ENCODE measurements at regions not wholly inside any gene's neighbourhood (a gene's known extent, or its start where the extent isn't known, plus 50 kb on each side); places are given as distances from the start of the nearest gene placed in this dataset.
"Not testable (repeated sequence)": the region's sequence is repeated elsewhere in the genome, so short reads cannot be mapped to it uniquely, and the experiment has no call there.

GRCh38 chr16:85203462-85203813 is 91.2 kb upstream of the CIBAR2 start:
- no peaks in the 10 kb centered on the region for H3K4me1 ChIP-seq (ENCODE audit: control insufficient read depth in 1 of 2, insufficient read depth in 2 of 2, low read length in 2 of 2)
- no peak overlapping the region for H3K9ac ChIP-seq (ENCODE audit: insufficient read depth, low read length, poor library complexity, severe bottlenecking)
- H3K4me3 Mint-ChIP-seq: no peak overlapping the region
- H3K9me3 ChIP-seq (replicated peaks in 1 of 2; ENCODE audit: control insufficient read depth in 1 of 2, insufficient read depth in 1 of 2, low read length in 2 of 2): peaks cover 4 to 9% of the 10 kb centered on the region in 2 donors
- no peaks in the 10 kb centered on the region for H3K36me3 ChIP-seq (replicated peaks in 1 of 2; ENCODE audit: control insufficient read depth in 1 of 2, insufficient read depth in 2 of 2, low read length in 2 of 2)
- no peaks in the 10 kb centered on the region for H4K20me1 ChIP-seq (ENCODE audit: insufficient read depth, low read length)
- no peak overlapping the region for H3K27ac Mint-ChIP-seq
- no peak overlapping the region for H2AFZ ChIP-seq (ENCODE audit: insufficient read depth, low read depth, low read length, poor library complexity, severe bottlenecking)
- DNase-seq: no peak
- H3K27me3 ChIP-seq (ENCODE audit: control insufficient read depth in 2 of 2, insufficient read depth in 2 of 2, low read length in 2 of 2): no peaks in the 10 kb centered on the region
- no peak for TF ChIP-seq CTCF (IDR thresholded peaks at IDR 0.05)
- H3K36me3 Mint-ChIP-seq: no peaks in the 10 kb centered on the region
- no peaks in the 10 kb centered on the region for H3K4me1 Mint-ChIP-seq
- peaks cover 6 to 11% (median 7%) of the 10 kb centered on the region in 3 donors for H3K27me3 Mint-ChIP-seq (ENCODE audit: low read depth in 3 of 3)
- no peak overlapping the region for H3K4me3 ChIP-seq (replicated peaks in 1 of 3; ENCODE audit: low read depth in 2 of 3, low read length in 3 of 3)
- no peak overlapping the region for H3K27ac ChIP-seq (ENCODE audit: low read depth in 1 of 2, low read length in 2 of 2)
- no peaks in the 10 kb centered on the region for H3K79me2 ChIP-seq (ENCODE audit: insufficient read depth, low read length)
- H3K9me3 Mint-ChIP-seq: peaks cover 2 to 7% (median 5%) of the 10 kb centered on the region in 7 donors
- intact Hi-C loops (cut with micrococcal nuclease): no loop called here
- no peak overlapping the region for H3K4me2 ChIP-seq (replicated peaks; ENCODE audit: extremely low read depth, low read length, poor library complexity, severe bottlenecking)
- WGBS (ENCODE audit: insufficient coverage): 96% methylated on average over 5 of the region's 5 CpGs

GRCh38 chr16:85204242-85205010 is 92.2 kb upstream of the CIBAR2 start:
- Mint-ChIP-seq H3K27me3 (ENCODE audit: low read depth in 3 of 3) (peaks cover 4 to 12% (median 7%) of the 10 kb centered on the region in 3 donors), H3K27ac (no peak overlapping the region), H3K9me3 (peaks cover 7 to 15% (median 13%) of the 10 kb centered on the region in 7 donors), H3K4me3 (no peak overlapping the region), H3K4me1 (no peaks in the 10 kb centered on the region), H3K36me3 (no peaks in the 10 kb centered on the region)
- Histone ChIP-seq H3K4me2 (replicated peaks; ENCODE audit: extremely low read depth, low read length, poor library complexity, severe bottlenecking) (no peak overlapping the region), H2AFZ (ENCODE audit: insufficient read depth, low read depth, low read length, poor library complexity, severe bottlenecking) (no peak overlapping the region), H3K36me3 (replicated peaks in 1 of 2; ENCODE audit: control insufficient read depth in 1 of 2, insufficient read depth in 2 of 2, low read length in 2 of 2) (no peaks in the 10 kb centered on the region), H3K79me2 (ENCODE audit: insufficient read depth, low read length) (no peaks in the 10 kb centered on the region), H3K9me3 (replicated peaks in 1 of 2; ENCODE audit: control insufficient read depth in 1 of 2, insufficient read depth in 1 of 2, low read length in 2 of 2) (peaks cover 10 to 19% of the 10 kb centered on the region in 2 donors), H3K27ac (ENCODE audit: low read depth in 1 of 2, low read length in 2 of 2) (no peak overlapping the region), H3K9ac (ENCODE audit: insufficient read depth, low read length, poor library complexity, severe bottlenecking) (no peak overlapping the region), H3K27me3 (ENCODE audit: control insufficient read depth in 2 of 2, insufficient read depth in 2 of 2, low read length in 2 of 2) (no peaks in the 10 kb centered on the region), H4K20me1 (ENCODE audit: insufficient read depth, low read length) (no peaks in the 10 kb centered on the region), H3K4me1 (ENCODE audit: control insufficient read depth in 1 of 2, insufficient read depth in 2 of 2, low read length in 2 of 2) (no peaks in the 10 kb centered on the region), H3K4me3 (replicated peaks in 1 of 3; ENCODE audit: low read depth in 2 of 3, low read length in 3 of 3) (no peak overlapping the region)
- TF ChIP-seq CTCF (IDR thresholded peaks at IDR 0.05): no peak
- no peak for DNase-seq
- 88% methylated on average over 4 of the region's 7 CpGs for WGBS (ENCODE audit: insufficient coverage)
- intact Hi-C loops (cut with micrococcal nuclease): no loop called here

GRCh38 chr16:85205257-85205656 is 93.0 kb upstream of the CIBAR2 start:
- H3K9ac ChIP-seq (ENCODE audit: insufficient read depth, low read length, poor library complexity, severe bottlenecking); DNase-seq; H3K4me3 Mint-ChIP-seq; H3K4me2 ChIP-seq (replicated peaks; ENCODE audit: extremely low read depth, low read length, poor library complexity, severe bottlenecking); H3K36me3 Mint-ChIP-seq; intact Hi-C loops (cut with micrococcal nuclease); H2AFZ ChIP-seq (ENCODE audit: insufficient read depth, low read depth, low read length, poor library complexity, severe bottlenecking); H3K4me1 ChIP-seq (ENCODE audit: control insufficient read depth in 1 of 2, insufficient read depth in 2 of 2, low read length in 2 of 2); H3K27me3 ChIP-seq (ENCODE audit: control insufficient read depth in 2 of 2, insufficient read depth in 2 of 2, low read length in 2 of 2); H3K36me3 ChIP-seq (replicated peaks in 1 of 2; ENCODE audit: control insufficient read depth in 1 of 2, insufficient read depth in 2 of 2, low read length in 2 of 2); H3K4me1 Mint-ChIP-seq; H3K27ac Mint-ChIP-seq; H3K4me3 ChIP-seq (replicated peaks in 1 of 3; ENCODE audit: low read depth in 2 of 3, low read length in 3 of 3); H4K20me1 ChIP-seq (ENCODE audit: insufficient read depth, low read length); H3K79me2 ChIP-seq (ENCODE audit: insufficient read depth, low read length); H3K27ac ChIP-seq (ENCODE audit: low read depth in 1 of 2, low read length in 2 of 2): not testable (repeated sequence)
- H3K9me3 ChIP-seq (replicated peaks in 1 of 2; ENCODE audit: control insufficient read depth in 1 of 2, insufficient read depth in 1 of 2, low read length in 2 of 2): peaks cover 10 to 21% of the 10 kb centered on the region in 2 donors
- Mint-ChIP-seq H3K27me3 (ENCODE audit: low read depth in 3 of 3) (peaks cover 2 to 12% (median 7%) of the 10 kb centered on the region in 3 donors), H3K9me3 (peaks cover 7 to 16% (median 13%) of the 10 kb centered on the region in 7 donors)
- WGBS (ENCODE audit: insufficient coverage): 50% methylated on average over 2 of the region's 6 CpGs

Measured in CD14-positive monocyte (primary cell).